ENCODE measurements at regions not wholly inside any gene's neighbourhood (a gene's known extent, or its start where the extent isn't known, plus 50 kb on each side); places are given as distances from the start of the nearest gene placed in this dataset.

DNA sequence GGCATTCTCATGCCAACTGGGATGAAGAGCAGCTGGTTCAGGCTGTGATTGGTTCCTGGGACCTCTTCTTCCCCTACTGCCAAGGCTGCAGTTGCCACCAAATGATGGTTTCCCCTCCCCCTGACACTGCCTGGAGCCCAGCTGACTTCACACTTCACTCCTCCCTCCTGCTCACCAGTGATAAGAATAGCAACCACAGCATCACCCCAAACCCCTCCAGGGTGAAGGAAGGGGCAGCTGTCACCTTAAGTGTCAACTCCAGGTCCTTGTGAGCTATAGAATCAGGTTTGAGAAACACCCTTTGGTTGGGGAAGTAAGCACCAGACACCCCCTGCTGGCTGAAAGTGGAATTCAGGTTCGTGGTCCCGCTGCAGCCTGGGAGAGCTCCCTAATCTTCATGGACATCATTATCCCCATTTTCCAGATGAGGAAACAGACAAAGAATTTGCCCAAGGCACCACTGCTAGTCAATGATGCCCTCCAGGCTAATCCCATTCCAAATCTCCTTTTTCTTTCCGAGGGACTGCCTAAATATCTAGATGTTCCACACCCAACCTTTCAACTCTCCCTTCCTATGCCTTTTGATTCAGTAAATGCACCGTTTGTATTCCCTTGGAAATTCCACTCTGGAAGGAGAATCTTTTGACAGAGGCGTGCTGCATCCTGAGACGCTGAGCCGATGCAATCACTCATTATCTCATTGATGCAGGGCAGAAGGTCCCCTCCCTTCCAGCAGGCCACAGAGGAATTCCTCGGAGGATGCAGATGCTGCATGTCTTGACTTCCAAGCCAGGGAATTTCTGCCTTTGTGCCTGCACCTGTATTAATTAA is 50.6 kb upstream of the UQCRFS1 start:
- Histone ChIP-seq H3K36me3 (ENCODE audit: control insufficient read depth in 4 of 4, insufficient read depth in 4 of 4, low read length in 3 of 4) (no peaks in the 10 kb centered on the region), H3K27me3 (replicated peaks in 2 of 5; ENCODE audit: control insufficient read depth in 4 of 5, insufficient read depth in 5 of 5, low read length in 4 of 5) (peaks cover 0 to 9% (median 0%) of the 10 kb centered on the region in 5 experiments), H3K4me1 (ENCODE audit: control extremely low read depth in 1 of 4, control insufficient read depth in 4 of 4, insufficient read depth in 4 of 4, low read length in 3 of 4) (no peaks in the 10 kb centered on the region), H3K9me3 (ENCODE audit: control extremely low read depth in 1 of 5, control insufficient read depth in 4 of 5, insufficient read depth in 2 of 5, low read depth in 1 of 5, low read length in 4 of 5) (peaks cover 0 to 2% (median 0%) of the 10 kb centered on the region in 5 experiments), H3K4me3 (ENCODE audit: control insufficient read depth in 1 of 7, extremely low read depth in 1 of 7, insufficient read depth in 4 of 7, low read depth in 2 of 7, low read length in 6 of 7) (no peak overlapping the region), H3K27ac (ENCODE audit: insufficient read depth in 1 of 2, low read depth in 1 of 2, low read length in 2 of 2, poor library complexity in 1 of 2, severe bottlenecking in 2 of 2) (no peak overlapping the region)
- POLR2A ChIA-PET, result no interaction called here
- 34% methylated on average over 8 of the region's 8 CpGs for WGBS (ENCODE audit: insufficient coverage)
- CTCF ChIA-PET, result interaction anchor here (0.7 to 1.6 kb wide), 8 partner anchors 10 to 526 kb away, joined by 3 to 4 read pairs (median 3); no protein-coding TSS in a partner anchor
- DNase-seq, result peak; percentile 15 to 46 (median 39)

DNA sequence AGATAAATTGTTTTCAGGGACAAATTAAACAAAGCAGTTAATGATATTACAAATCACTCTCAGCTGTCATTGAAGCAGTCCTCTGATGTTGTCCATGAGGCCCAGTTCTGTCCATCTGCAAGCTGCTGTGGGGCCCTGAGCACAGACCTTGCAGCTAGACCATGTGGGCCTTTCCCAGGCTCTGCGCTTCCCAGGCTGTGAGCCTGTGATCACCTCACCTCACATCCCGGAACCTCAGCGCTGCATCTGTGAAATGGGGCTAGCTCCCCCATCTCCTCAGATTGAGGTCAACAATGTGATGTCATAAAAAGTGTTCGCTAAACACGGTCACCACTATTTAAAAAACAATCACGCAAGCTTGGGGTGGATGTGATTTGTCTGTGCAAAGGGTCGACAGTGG is 51.9 kb upstream of the UQCRFS1 start:
- H3K4me1 ChIP-seq (ENCODE audit: control extremely low read depth in 1 of 4, control insufficient read depth in 4 of 4, insufficient read depth in 4 of 4, low read length in 3 of 4), result no peaks in the 10 kb centered on the region
- no peaks in the 10 kb centered on the region for H3K36me3 ChIP-seq (ENCODE audit: control insufficient read depth in 4 of 4, insufficient read depth in 4 of 4, low read length in 3 of 4)
- no peak overlapping the region for H3K27ac ChIP-seq (ENCODE audit: insufficient read depth in 1 of 2, low read depth in 1 of 2, low read length in 2 of 2, poor library complexity in 1 of 2, severe bottlenecking in 2 of 2)
- ChIA-PET CTCF (interaction anchor here (1.5 kb wide), 1 partner anchor 17 kb away, joined by 3 read pairs; no protein-coding TSS in a partner anchor), POLR2A (no interaction called here)
- H3K9me3 ChIP-seq (ENCODE audit: control extremely low read depth in 1 of 5, control insufficient read depth in 4 of 5, insufficient read depth in 2 of 5, low read depth in 1 of 5, low read length in 4 of 5), result no peaks in the 10 kb centered on the region
- DNase-seq, result no peak
- peaks cover 0 to 21% (median 0%) of the 10 kb centered on the region in 5 experiments for H3K27me3 ChIP-seq (replicated peaks in 2 of 5; ENCODE audit: control insufficient read depth in 4 of 5, insufficient read depth in 5 of 5, low read length in 4 of 5)
- no peak overlapping the region for H3K4me3 ChIP-seq (ENCODE audit: control insufficient read depth in 1 of 7, extremely low read depth in 1 of 7, insufficient read depth in 4 of 7, low read depth in 2 of 7, low read length in 6 of 7)
- WGBS (ENCODE audit: insufficient coverage), result 100% methylated on average over 4 of the region's 7 CpGs

- Histone ChIP-seq H3K27ac (ENCODE audit: insufficient read depth in 1 of 2, low read depth in 1 of 2, low read length in 2 of 2, poor library complexity in 1 of 2, severe bottlenecking in 2 of 2) (no peak overlapping the region), H3K4me1 (ENCODE audit: control extremely low read depth in 1 of 4, control insufficient read depth in 4 of 4, insufficient read depth in 4 of 4, low read length in 3 of 4) (no peaks in the 10 kb centered on the region), H3K4me3 (ENCODE audit: control insufficient read depth in 1 of 7, extremely low read depth in 1 of 7, insufficient read depth in 4 of 7, low read depth in 2 of 7, low read length in 6 of 7) (no peak overlapping the region), H3K27me3 (replicated peaks in 2 of 5; ENCODE audit: control insufficient read depth in 4 of 5, insufficient read depth in 5 of 5, low read length in 4 of 5) (peaks cover 0 to 24% (median 0%) of the 10 kb centered on the region in 5 experiments), H3K9me3 (ENCODE audit: control extremely low read depth in 1 of 5, control insufficient read depth in 4 of 5, insufficient read depth in 2 of 5, low read depth in 1 of 5, low read length in 4 of 5) (no peaks in the 10 kb centered on the region), H3K36me3 (ENCODE audit: control insufficient read depth in 4 of 4, insufficient read depth in 4 of 4, low read length in 3 of 4) (no peaks in the 10 kb centered on the region)
- no peak for DNase-seq
- POLR2A ChIA-PET, result no interaction called here
- 82% methylated on average over 4 of the region's 6 CpGs for WGBS (ENCODE audit: insufficient coverage)
- CTCF ChIA-PET, result interaction anchor here (1.5 kb wide), 1 partner anchor 17 kb away, joined by 3 read pairs; no protein-coding TSS in a partner anchor
Observed at GRCh38 chr19:29265436-29265835, 52.5 kb upstream of the UQCRFS1 start.

GRCh38 chr19:29266001-29266400 is 53.0 kb upstream of the UQCRFS1 start:
- POLR2A ChIA-PET, result no interaction called here
- CTCF ChIA-PET, result interaction anchor here (1.5 kb wide), 1 partner anchor 16 kb away, joined by 3 read pairs; no protein-coding TSS in a partner anchor
- 50% methylated on average over 4 of the region's 4 CpGs for WGBS (ENCODE audit: insufficient coverage)
- Histone ChIP-seq H3K36me3 (ENCODE audit: control insufficient read depth in 4 of 4, insufficient read depth in 4 of 4, low read length in 3 of 4) (no peaks in the 10 kb centered on the region), H3K4me1 (ENCODE audit: control extremely low read depth in 1 of 4, control insufficient read depth in 4 of 4, insufficient read depth in 4 of 4, low read length in 3 of 4) (no peaks in the 10 kb centered on the region), H3K27ac (ENCODE audit: insufficient read depth in 1 of 2, low read depth in 1 of 2, low read length in 2 of 2, poor library complexity in 1 of 2, severe bottlenecking in 2 of 2) (no peak overlapping the region), H3K9me3 (ENCODE audit: control extremely low read depth in 1 of 5, control insufficient read depth in 4 of 5, insufficient read depth in 2 of 5, low read depth in 1 of 5, low read length in 4 of 5) (peaks cover 0 to under 1% (median 0%) of the 10 kb centered on the region in 5 experiments), H3K27me3 (replicated peaks in 2 of 5; ENCODE audit: control insufficient read depth in 4 of 5, insufficient read depth in 5 of 5, low read length in 4 of 5) (peaks cover 0 to 26% (median 0%) of the 10 kb centered on the region in 5 experiments), H3K4me3 (ENCODE audit: control insufficient read depth in 1 of 7, extremely low read depth in 1 of 7, insufficient read depth in 4 of 7, low read depth in 2 of 7, low read length in 6 of 7) (no peak overlapping the region)
- no peak for DNase-seq

- H3K9me3 ChIP-seq (ENCODE audit: control extremely low read depth in 1 of 5, control insufficient read depth in 4 of 5, insufficient read depth in 2 of 5, low read depth in 1 of 5, low read length in 4 of 5), result peaks cover 0 to 4% (median 0%) of the 10 kb centered on the region in 5 experiments
- peaks cover 0 to 26% (median 0%) of the 10 kb centered on the region in 5 experiments for H3K27me3 ChIP-seq (replicated peaks in 2 of 5; ENCODE audit: control insufficient read depth in 4 of 5, insufficient read depth in 5 of 5, low read length in 4 of 5)
- WGBS (ENCODE audit: insufficient coverage), result 96% methylated on average over 4 of the region's 4 CpGs
- no peak overlapping the region for H3K27ac ChIP-seq (ENCODE audit: insufficient read depth in 1 of 2, low read depth in 1 of 2, low read length in 2 of 2, poor library complexity in 1 of 2, severe bottlenecking in 2 of 2)
- no peak overlapping the region for H3K4me3 ChIP-seq (ENCODE audit: control insufficient read depth in 1 of 7, extremely low read depth in 1 of 7, insufficient read depth in 4 of 7, low read depth in 2 of 7, low read length in 6 of 7)
- no peaks in the 10 kb centered on the region for H3K36me3 ChIP-seq (ENCODE audit: control insufficient read depth in 4 of 4, insufficient read depth in 4 of 4, low read length in 3 of 4)
- no peak for DNase-seq
- no peaks in the 10 kb centered on the region for H3K4me1 ChIP-seq (ENCODE audit: control extremely low read depth in 1 of 4, control insufficient read depth in 4 of 4, insufficient read depth in 4 of 4, low read length in 3 of 4)
- ChIA-PET CTCF (no interaction called here), POLR2A (no interaction called here)
Observed at GRCh38 chr19:29266603-29267002, 53.7 kb upstream of the UQCRFS1 start.

DNA sequence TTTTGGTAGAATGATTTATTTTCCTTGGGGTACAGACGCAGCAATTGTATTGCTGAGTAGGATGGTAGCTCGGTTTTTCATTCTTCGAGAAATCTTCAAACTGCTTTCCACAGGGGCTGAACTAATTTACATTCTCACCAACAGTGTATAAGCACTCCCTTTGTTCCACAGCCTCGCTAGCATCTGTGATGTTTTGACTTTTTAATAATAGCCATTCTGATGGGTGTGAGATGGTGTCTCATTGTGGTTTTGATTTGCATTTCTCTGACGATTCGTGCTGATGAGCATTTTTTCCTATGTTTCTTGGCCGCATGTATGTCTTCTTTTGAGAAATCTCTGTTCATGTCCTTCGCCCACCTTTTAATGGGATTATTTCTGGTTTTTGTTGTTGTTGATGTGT is 54.8 kb upstream of the UQCRFS1 start:
- no peaks in the 10 kb centered on the region for H3K36me3 ChIP-seq (ENCODE audit: control insufficient read depth in 4 of 4, insufficient read depth in 4 of 4, low read length in 3 of 4)
- ChIA-PET CTCF (no interaction called here), POLR2A (no interaction called here)
- no peak overlapping the region for H3K27ac ChIP-seq (ENCODE audit: insufficient read depth in 1 of 2, low read depth in 1 of 2, low read length in 2 of 2, poor library complexity in 1 of 2, severe bottlenecking in 2 of 2)
- H3K4me1 ChIP-seq (ENCODE audit: control extremely low read depth in 1 of 4, control insufficient read depth in 4 of 4, insufficient read depth in 4 of 4, low read length in 3 of 4), result no peaks in the 10 kb centered on the region
- DNase-seq, result no peak
- WGBS (ENCODE audit: insufficient coverage), result 96% methylated on average over 4 of the region's 8 CpGs
- H3K4me3 ChIP-seq (ENCODE audit: control insufficient read depth in 1 of 7, extremely low read depth in 1 of 7, insufficient read depth in 4 of 7, low read depth in 2 of 7, low read length in 6 of 7), result no peak overlapping the region
- peaks cover 0 to 26% (median 0%) of the 10 kb centered on the region in 5 experiments for H3K27me3 ChIP-seq (replicated peaks in 2 of 5; ENCODE audit: control insufficient read depth in 4 of 5, insufficient read depth in 5 of 5, low read length in 4 of 5)
- peaks cover 0 to 4% (median 0%) of the 10 kb centered on the region in 5 experiments for H3K9me3 ChIP-seq (ENCODE audit: control extremely low read depth in 1 of 5, control insufficient read depth in 4 of 5, insufficient read depth in 2 of 5, low read depth in 1 of 5, low read length in 4 of 5)

DNA sequence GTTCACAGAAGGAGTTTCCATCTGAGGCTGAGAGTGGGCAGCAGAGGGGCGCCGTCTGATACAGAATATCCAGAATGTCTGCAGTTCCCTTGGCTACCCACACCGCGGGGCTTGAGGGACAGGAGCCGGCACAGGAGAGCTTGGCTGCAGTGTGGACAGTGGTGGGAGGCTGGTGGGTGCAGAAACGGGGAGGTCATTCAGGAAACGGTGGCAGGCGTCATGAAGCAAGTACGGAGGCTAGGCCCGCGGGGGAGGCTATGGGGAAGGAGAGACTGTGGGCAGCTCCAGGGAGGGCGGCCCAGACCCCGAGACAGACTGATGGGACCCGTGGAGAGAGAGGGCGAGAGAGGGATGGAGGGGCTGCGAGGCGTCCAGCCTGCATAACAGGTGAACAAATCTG is 55.2 kb upstream of the UQCRFS1 start:
- Histone ChIP-seq H3K27me3 (replicated peaks in 2 of 5; ENCODE audit: control insufficient read depth in 4 of 5, insufficient read depth in 5 of 5, low read length in 4 of 5) (peaks cover 0 to 26% (median 0%) of the 10 kb centered on the region in 5 experiments), H3K27ac (ENCODE audit: insufficient read depth in 1 of 2, low read depth in 1 of 2, low read length in 2 of 2, poor library complexity in 1 of 2, severe bottlenecking in 2 of 2) (no peak overlapping the region), H3K4me1 (ENCODE audit: control extremely low read depth in 1 of 4, control insufficient read depth in 4 of 4, insufficient read depth in 4 of 4, low read length in 3 of 4) (no peaks in the 10 kb centered on the region), H3K9me3 (ENCODE audit: control extremely low read depth in 1 of 5, control insufficient read depth in 4 of 5, insufficient read depth in 2 of 5, low read depth in 1 of 5, low read length in 4 of 5) (peaks cover 0 to 4% (median 0%) of the 10 kb centered on the region in 5 experiments), H3K4me3 (ENCODE audit: control insufficient read depth in 1 of 7, extremely low read depth in 1 of 7, insufficient read depth in 4 of 7, low read depth in 2 of 7, low read length in 6 of 7) (no peak overlapping the region), H3K36me3 (ENCODE audit: control insufficient read depth in 4 of 4, insufficient read depth in 4 of 4, low read length in 3 of 4) (no peaks in the 10 kb centered on the region)
- CTCF ChIA-PET, result no interaction called here
- DNase-seq, result no peak
- 87% methylated on average over 9 of the region's 17 CpGs for WGBS (ENCODE audit: insufficient coverage)
- POLR2A ChIA-PET, result no interaction called here

All from common myeloid progenitor, CD34-positive (primary cell).